WTC11 (cell line): ENCODE measurements at regions not wholly inside any gene's neighbourhood (a gene's known extent, or its start where the extent isn't known, plus 50 kb on each side); places are given as distances from the start of the nearest gene placed in this dataset.

Experiments used
- ATAC-seq: fragments of 200-7000 bp; cut with Tn5 transposase; 2 replicates; pipeline ENCODE4 v1.10.0; 2021; ENCODE audit warnings: mild to moderate bottlenecking, moderate library complexity
- CTCF ChIA-PET: fragments of 300-600 bp; sonication (Branson Sonifier 250); formaldehyde crosslinking; loops from one replicate; lab custom pipeline; 2021; ENCODE audit warnings: antibody characterized with exemption; lab: Charles Lee
- POLR2A ChIA-PET: fragments of 350-600 bp; sonication (Branson Sonifier 250); formaldehyde crosslinking; loops from one replicate; lab custom pipeline; 2021; ENCODE audit warnings: antibody characterized with exemption; lab: Charles Lee
- DNase-seq: peaks from one replicate; pipeline ENCODE4 v3.0.0; 2021; ENCODE audit warnings: low spot score
- H3K27ac Mint-ChIP-seq: 2 replicates; pipeline ENCODE4 v1.8.0; 2021; ENCODE audit warnings: mixed read lengths
- H3K27me3 Mint-ChIP-seq: 2 replicates; pipeline ENCODE4 v1.8.0; 2021; ENCODE audit warnings: low read depth, mild to moderate bottlenecking, moderate library complexity, mixed read lengths
- H3K36me3 Mint-ChIP-seq: 2 replicates; pipeline ENCODE4 v1.8.0; 2021; ENCODE audit warnings: mixed read lengths
- H3K4me1 Mint-ChIP-seq: 2 replicates; pipeline ENCODE4 v1.8.0; 2022; ENCODE audit warnings: mixed read lengths
- H3K4me3 Mint-ChIP-seq: 2 replicates; pipeline ENCODE4 v1.8.0; 2021; ENCODE audit warnings: mild to moderate bottlenecking, moderate library complexity, mixed read lengths
- H3K9me3 Mint-ChIP-seq: 2 replicates; pipeline ENCODE4 v1.8.0; 2021; ENCODE audit warnings: mixed read lengths
- AR ChIP-seq: fragments of 250-450 bp; sonication (Bioruptor Pico); IDR thresholded peaks from 2 replicates; pipeline ENCODE4 v1.9.0; 2021; ENCODE audit warnings: mild to moderate bottlenecking
- ATF2 ChIP-seq: sonication (generic); formaldehyde crosslinking; IDR thresholded peaks from 2 replicates; pipeline ENCODE4 v1.8.1; 2022; ENCODE audit warnings: low read depth, missing genetic modification reagents, borderline replicate concordance
- CREM ChIP-seq: sonication (generic); formaldehyde crosslinking; IDR thresholded peaks from 2 replicates; pipeline ENCODE4 v1.8.1; 2022; ENCODE audit warnings: mild to moderate bottlenecking, missing genetic modification reagents, moderate library complexity
- E2F4 ChIP-seq: sonication (generic); formaldehyde crosslinking; IDR thresholded peaks from 2 replicates; pipeline ENCODE4 v1.8.1; 2022; ENCODE audit warnings: low read depth, mild to moderate bottlenecking, moderate library complexity, missing genetic modification reagents, borderline replicate concordance
- E2F5 ChIP-seq: sonication (generic); formaldehyde crosslinking; IDR thresholded peaks from 2 replicates; pipeline ENCODE4 v1.8.1; 2022; ENCODE audit warnings: mild to moderate bottlenecking, moderate library complexity, missing genetic modification reagents
- HMGXB4 ChIP-seq: sonication (generic); formaldehyde crosslinking; IDR thresholded peaks from 2 replicates; pipeline ENCODE4 v1.8.1; 2023; ENCODE audit warnings: mild to moderate bottlenecking, moderate library complexity, missing genetic modification reagents
- MAX ChIP-seq: sonication (generic); formaldehyde crosslinking; IDR thresholded peaks from 2 replicates; pipeline ENCODE4 v1.8.0; 2022; ENCODE audit warnings: mild to moderate bottlenecking, missing genetic modification reagents
- NFE2L1 ChIP-seq: sonication (generic); formaldehyde crosslinking; IDR thresholded peaks from 2 replicates; pipeline ENCODE4 v1.8.1; 2023; ENCODE audit warnings: missing genetic modification reagents
- SP1 ChIP-seq: sonication (generic); formaldehyde crosslinking; conservative IDR thresholded peaks from 2 replicates; pipeline ENCODE4 v1.8.1; 2022; ENCODE audit warnings: missing genetic modification reagents
- ZBTB21 ChIP-seq: sonication (generic); formaldehyde crosslinking; IDR thresholded peaks from 2 replicates; pipeline ENCODE4 v1.8.1; 2023; ENCODE audit warnings: mild to moderate bottlenecking, missing genetic modification reagents, borderline replicate concordance
- ZBTB43 ChIP-seq: sonication (generic); formaldehyde crosslinking; IDR thresholded peaks from 2 replicates; pipeline ENCODE4 v1.8.1; 2023; ENCODE audit warnings: mild to moderate bottlenecking, missing genetic modification reagents
- ZNF263 ChIP-seq: sonication (generic); formaldehyde crosslinking; IDR thresholded peaks from 2 replicates; pipeline ENCODE4 v1.8.1; 2022; ENCODE audit warnings: low read depth, mild to moderate bottlenecking, moderate library complexity, missing genetic modification reagents
- ZNF416 ChIP-seq: fragments of 250-450 bp; sonication (Bioruptor Pico); IDR thresholded peaks from 2 replicates; pipeline ENCODE4 v1.9.0; 2021; ENCODE audit warnings: mild to moderate bottlenecking, inconsistent platforms

- TF ChIP-seq E2F4 (CRISPR knock-in tag) = no peak
- TF ChIP-seq ZBTB43 (CRISPR knock-in tag) = no peak
- TF ChIP-seq CREM = no peak
- TF ChIP-seq E2F5 (CRISPR knock-in tag) = no peak
Measured at GRCh38 chr2:217250013-217250524, 390.2 kb upstream of the TNP1 start (continued).

GRCh38 chr2:217249121-217250012 lies 389.5 kb upstream of the TNP1 start:
- no peak overlapping the region for H3K27ac Mint-ChIP-seq
- POLR2A ChIA-PET = no interaction called here
- no peak for TF ChIP-seq AR (CRISPR knock-in tag)
- CTCF ChIA-PET = interaction anchor here (0.6 kb wide), 1 partner anchor 554 kb away, joined by 4 read pairs; the partner anchor contains the start of gene IGFBP5
- H3K4me3 Mint-ChIP-seq = no peak overlapping the region
- H3K36me3 Mint-ChIP-seq = no peaks in the 10 kb centered on the region
- peaks cover 38% of the 10 kb centered on the region for H3K27me3 Mint-ChIP-seq
- H3K9me3 Mint-ChIP-seq = no peaks in the 10 kb centered on the region
- DNase-seq = no peak
- no peak for ATAC-seq
- no peaks in the 10 kb centered on the region for H3K4me1 Mint-ChIP-seq

GRCh38 chr2:217248312-217248935 lies 388.6 kb upstream of the TNP1 start:
- TF ChIP-seq SP1 (CRISPR knock-in tag) (no peak), ZNF416 (no peak)
- TF ChIP-seq, all 79 proteins: peak for 0
- POLR2A ChIA-PET = no interaction called here
- Mint-ChIP-seq H3K4me1 (no peaks in the 10 kb centered on the region), H3K27ac (no peak overlapping the region), H3K4me3 (no peak overlapping the region), H3K27me3 (peaks cover 29% of the 10 kb centered on the region), H3K36me3 (no peaks in the 10 kb centered on the region), H3K9me3 (no peaks in the 10 kb centered on the region)
- ATAC-seq (peak; percentile 85), DNase-seq (peak; percentile 14)
- CTCF ChIA-PET = interaction anchor here (0.6 kb wide), 1 partner anchor 553 kb away, joined by 4 read pairs; the partner anchor contains the start of gene IGFBP5

- no peak for DNase-seq
- H3K4me3 Mint-ChIP-seq = no peak overlapping the region
- no peaks in the 10 kb centered on the region for H3K9me3 Mint-ChIP-seq
- peaks cover 20% of the 10 kb centered on the region for H3K27me3 Mint-ChIP-seq
- no peak for ATAC-seq
- no peaks in the 10 kb centered on the region for H3K36me3 Mint-ChIP-seq
- no peaks in the 10 kb centered on the region for H3K4me1 Mint-ChIP-seq
- ChIA-PET POLR2A (no interaction called here), CTCF (interaction anchor here (0.6 kb wide), 1 partner anchor 565 kb away, joined by 3 read pairs; no protein-coding TSS in a partner anchor)
- no peak overlapping the region for H3K27ac Mint-ChIP-seq
- TF ChIP-seq ZNF263 (CRISPR knock-in tag) = no peak
- no peak for TF ChIP-seq HMGXB4 (CRISPR knock-in tag)
- TF ChIP-seq MAX (CRISPR knock-in tag) = no peak
- no peak for TF ChIP-seq NFE2L1 (CRISPR knock-in tag)
- TF ChIP-seq ZBTB21 = no peak
- TF ChIP-seq ATF2 = no peak
Measured at GRCh38 chr2:217247476-217247875, 387.6 kb upstream of the TNP1 start.
